Trophoblast cell (in vitro differentiated cells and primary cell): ENCODE measurements at regions not wholly inside any gene's neighbourhood (a gene's known extent, or its start where the extent isn't known, plus 50 kb on each side); places are given as distances from the start of the nearest gene placed in this dataset.

Experiments used
- DNase-seq, 2 donors: peaks; one replicate each; pipeline ENCODE4 v3.0.0-alpha.2; 2016
- H2AFZ ChIP-seq: 2 replicates; pipeline ENCODE4 v1.6.1; 2013; ENCODE audit warnings: low read length, moderate library complexity, mild to moderate bottlenecking; ENCODE audit not compliant: insufficient read depth, poor library complexity
- H2AK5ac ChIP-seq: 2 replicates; pipeline ENCODE4 v1.6.1; 2013; ENCODE audit warnings: mild to moderate bottlenecking, low read length
- H2BK120ac ChIP-seq: 2 replicates; pipeline ENCODE4 v1.6.1; 2013; ENCODE audit warnings: low read length, mild to moderate bottlenecking, moderate library complexity; ENCODE audit not compliant: insufficient read depth, poor library complexity
- H2BK12ac ChIP-seq: 2 replicates; pipeline ENCODE4 v1.6.1; 2013; ENCODE audit warnings: mild to moderate bottlenecking, low read length, moderate library complexity
- H2BK5ac ChIP-seq: 2 replicates; pipeline ENCODE4 v1.6.1; 2013; ENCODE audit warnings: low read length, low read depth, moderate library complexity, mild to moderate bottlenecking; ENCODE audit not compliant: poor library complexity
- H3K14ac ChIP-seq: 2 replicates; pipeline ENCODE4 v1.6.1; 2013; ENCODE audit warnings: mild to moderate bottlenecking, low read length
- H3K18ac ChIP-seq: 2 replicates; pipeline ENCODE4 v1.6.1; 2013; ENCODE audit warnings: mild to moderate bottlenecking, low read length
- H3K23ac ChIP-seq: 2 replicates; pipeline ENCODE4 v1.6.1; 2013; ENCODE audit warnings: low read length
- H3K27ac ChIP-seq: 2 replicates; pipeline ENCODE4 v1.5.1; 2013; ENCODE audit warnings: low read depth, mild to moderate bottlenecking, inconsistent platforms, low read length, moderate library complexity
- H3K27me3 ChIP-seq: 2 replicates; pipeline ENCODE4 v1.6.1; 2013; ENCODE audit warnings: inconsistent platforms, mild to moderate bottlenecking, low read length, moderate library complexity; ENCODE audit not compliant: insufficient read depth
- H3K36me3 ChIP-seq, 2 experiments: 1 replicate in 1 of 2; 2 replicates in 1 of 2; pipeline ENCODE4 v1.6.1; 2013; ENCODE audit warnings: low read length in 2 of 2, mild to moderate bottlenecking in 2 of 2, moderate library complexity in 1 of 2; ENCODE audit not compliant: insufficient read depth in 2 of 2, control insufficient read depth in 1 of 2
- H3K4ac ChIP-seq: 2 replicates; pipeline ENCODE4 v1.6.1; 2013; ENCODE audit warnings: low read depth, mild to moderate bottlenecking, low read length, moderate library complexity
- H3K4me1 ChIP-seq, 2 experiments: 1 replicate in 1 of 2; 2 replicates in 1 of 2; pipeline ENCODE4 v1.6.1; 2013; ENCODE audit warnings: low read length in 2 of 2, mild to moderate bottlenecking in 2 of 2, moderate library complexity in 1 of 2; ENCODE audit not compliant: insufficient read depth in 2 of 2, control insufficient read depth in 1 of 2
- H3K4me2 ChIP-seq: 2 replicates; pipeline ENCODE4 v1.6.1; 2013; ENCODE audit warnings: inconsistent platforms, mild to moderate bottlenecking, low read length, moderate library complexity
- H3K4me3 ChIP-seq: 2 replicates; pipeline ENCODE4 v1.5.1; 2013; ENCODE audit warnings: mild to moderate bottlenecking, low read depth, low read length, inconsistent platforms
- H3K79me1 ChIP-seq: one replicate; pipeline ENCODE4 v1.6.1; 2013; ENCODE audit warnings: low read length
- H3K79me2 ChIP-seq: 2 replicates; pipeline ENCODE4 v1.6.1; 2013; ENCODE audit warnings: low read length, mild to moderate bottlenecking; ENCODE audit not compliant: control insufficient read depth, insufficient read depth, poor library complexity
- H3K9ac ChIP-seq: 2 replicates; pipeline ENCODE4 v1.6.1; 2013; ENCODE audit warnings: mild to moderate bottlenecking, low read length
- H3K9me3 ChIP-seq: 2 replicates; pipeline ENCODE4 v1.6.1; 2013; ENCODE audit warnings: low read depth, mild to moderate bottlenecking, control low read depth, inconsistent platforms, low read length; ENCODE audit not compliant: insufficient read depth
- H4K12ac ChIP-seq: 2 replicates; pipeline ENCODE4 v1.6.1; 2013; ENCODE audit warnings: low read depth, mild to moderate bottlenecking, low read length, moderate library complexity
- H4K8ac ChIP-seq: 2 replicates; pipeline ENCODE4 v1.6.1; 2013; ENCODE audit warnings: low read depth, mild to moderate bottlenecking, low read length, moderate library complexity
- H4K91ac ChIP-seq: one replicate; pipeline ENCODE4 v1.6.1; 2013; ENCODE audit warnings: low read depth, mild to moderate bottlenecking, low read length, moderate library complexity
- WGBS: extraction: QIAGEN DNeasy Blood & Tissue Kit; methylation state at CpG from one replicate; pipeline ENCODE4 v1.1.7; 2013; ENCODE audit warnings: missing lambda C conversion rate; ENCODE audit not compliant: insufficient read length, insufficient coverage; ENCODE audit errors: extremely low coverage; 5-methylcytosine and 5-hydroxymethylcytosine counted together

DNA sequence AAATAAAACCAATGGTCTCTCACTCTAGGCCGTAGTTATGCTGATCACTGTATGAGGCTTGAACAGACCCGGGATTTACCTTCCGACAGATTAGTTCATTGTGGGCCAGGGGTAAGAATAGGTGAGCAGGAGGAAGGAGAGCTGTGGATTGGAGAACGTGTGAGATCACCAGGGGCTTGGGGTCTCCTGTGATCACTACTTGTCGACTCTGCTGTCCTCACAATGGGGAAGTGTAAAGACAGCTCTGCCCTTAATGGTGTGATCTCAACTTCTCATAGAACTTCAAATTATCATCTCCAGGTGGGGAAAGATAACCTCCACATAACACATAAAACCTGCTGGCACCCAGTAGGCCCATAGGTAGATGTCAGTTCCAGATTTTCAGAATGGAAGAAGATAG, 56.2 kb upstream of the RPS6KA3 start:
- no CpG with 5 or more reads among the region's 5 CpGs for WGBS
- no peaks in the 10 kb centered on the region for H3K79me2 ChIP-seq
- H3K4me2 ChIP-seq: no peak overlapping the region
- no peak overlapping the region for H3K14ac ChIP-seq
- no peaks in the 10 kb centered on the region for H3K36me3 ChIP-seq
- no peaks in the 10 kb centered on the region for H3K27me3 ChIP-seq
- no peak for DNase-seq
- H3K23ac ChIP-seq: no peak overlapping the region
- no peak overlapping the region for H3K18ac ChIP-seq
- peaks cover 0 to 2% of the 10 kb centered on the region in 2 experiments for H3K4me1 ChIP-seq
- no peaks in the 10 kb centered on the region for H3K79me1 ChIP-seq
- H2AFZ ChIP-seq: no peak overlapping the region
- no peak overlapping the region for H3K27ac ChIP-seq
- H2BK12ac ChIP-seq: no peak overlapping the region
- H3K4ac ChIP-seq: no peak overlapping the region
- H2BK120ac ChIP-seq: no peak overlapping the region
- no peak overlapping the region for H3K9ac ChIP-seq
- no peaks in the 10 kb centered on the region for H3K9me3 ChIP-seq
- H2AK5ac ChIP-seq: no peak overlapping the region
- H4K91ac ChIP-seq: no peak overlapping the region
- no peak overlapping the region for H4K8ac ChIP-seq
- no peak overlapping the region for H3K4me3 ChIP-seq
- no peak overlapping the region for H4K12ac ChIP-seq
- no peak overlapping the region for H2BK5ac ChIP-seq

DNA sequence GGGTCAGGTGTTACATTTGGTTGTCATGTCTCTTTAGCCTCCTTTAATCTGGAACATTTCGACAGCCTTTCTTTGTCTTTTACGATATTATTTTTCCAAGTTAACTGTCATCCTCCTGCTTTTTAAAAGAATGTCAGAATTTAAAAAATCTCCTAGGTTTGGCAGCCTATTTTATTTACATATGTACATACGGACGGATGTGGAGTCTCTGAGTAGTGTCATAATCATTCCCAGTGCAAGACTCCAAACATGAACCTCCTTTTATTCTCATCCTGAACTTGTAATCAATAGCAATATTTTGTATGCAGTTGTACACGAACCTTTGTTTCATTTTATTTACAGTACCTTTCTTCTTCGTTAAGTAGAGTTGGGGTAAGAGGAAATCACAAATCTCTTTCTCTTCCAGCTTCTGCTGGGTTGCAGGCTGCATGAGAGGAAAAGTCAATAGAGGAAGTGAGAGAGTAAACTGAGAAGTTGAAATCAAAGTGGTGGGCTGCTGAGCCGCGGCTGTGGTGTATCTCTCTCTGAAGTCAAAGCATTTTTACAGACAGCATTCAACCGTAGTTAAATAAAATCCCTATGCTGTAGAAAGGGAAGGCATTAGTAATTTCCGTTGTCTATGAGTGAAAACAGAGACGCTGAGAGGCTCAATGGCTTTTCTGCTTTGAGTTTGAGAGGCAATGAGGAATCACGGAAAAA, 53.9 kb upstream of the RPS6KA3 start:
- H4K91ac ChIP-seq: no peak overlapping the region
- H2AFZ ChIP-seq: no peak overlapping the region
- no peak overlapping the region for H3K9ac ChIP-seq
- no peak overlapping the region for H3K18ac ChIP-seq
- H2BK120ac ChIP-seq: no peak overlapping the region
- H4K8ac ChIP-seq: no peak overlapping the region
- no peak overlapping the region for H3K4me2 ChIP-seq
- no peak overlapping the region for H3K27ac ChIP-seq
- H3K4me1 ChIP-seq: peaks cover 0 to 2% of the 10 kb centered on the region in 2 experiments
- H3K9me3 ChIP-seq: no peaks in the 10 kb centered on the region
- no peak overlapping the region for H2BK12ac ChIP-seq
- H3K4me3 ChIP-seq: no peak overlapping the region
- no peaks in the 10 kb centered on the region for H3K79me2 ChIP-seq
- no peak overlapping the region for H4K12ac ChIP-seq
- DNase-seq: no peak
- H2BK5ac ChIP-seq: no peak overlapping the region
- H3K36me3 ChIP-seq: no peaks in the 10 kb centered on the region
- no peak overlapping the region for H2AK5ac ChIP-seq
- H3K23ac ChIP-seq: no peak overlapping the region
- no CpG with 5 or more reads among the region's 12 CpGs for WGBS
- no peaks in the 10 kb centered on the region for H3K27me3 ChIP-seq
- no peak overlapping the region for H3K4ac ChIP-seq
- no peak overlapping the region for H3K14ac ChIP-seq
- no peaks in the 10 kb centered on the region for H3K79me1 ChIP-seq

DNA sequence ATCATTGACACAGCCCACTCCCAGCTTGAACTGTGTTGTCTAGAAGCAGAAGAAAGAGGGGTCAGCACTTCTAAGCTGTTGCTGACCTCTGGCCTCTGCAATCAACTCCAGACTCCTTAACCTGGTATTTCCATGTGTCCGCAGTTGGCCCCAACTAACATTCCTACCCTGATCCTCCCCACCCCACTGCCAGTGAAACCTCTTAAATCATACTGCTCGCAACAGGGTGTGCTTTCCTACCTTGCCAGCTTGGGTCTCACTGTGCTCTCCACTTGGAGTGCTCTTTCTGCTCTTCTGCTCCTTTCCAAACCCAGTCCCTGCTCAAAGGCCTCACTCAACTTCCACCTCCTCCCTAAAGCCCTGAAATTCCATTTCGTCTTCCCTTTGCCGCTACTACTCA, 52.3 kb upstream of the RPS6KA3 start:
- WGBS: no CpG with 5 or more reads among the region's 4 CpGs

DNA sequence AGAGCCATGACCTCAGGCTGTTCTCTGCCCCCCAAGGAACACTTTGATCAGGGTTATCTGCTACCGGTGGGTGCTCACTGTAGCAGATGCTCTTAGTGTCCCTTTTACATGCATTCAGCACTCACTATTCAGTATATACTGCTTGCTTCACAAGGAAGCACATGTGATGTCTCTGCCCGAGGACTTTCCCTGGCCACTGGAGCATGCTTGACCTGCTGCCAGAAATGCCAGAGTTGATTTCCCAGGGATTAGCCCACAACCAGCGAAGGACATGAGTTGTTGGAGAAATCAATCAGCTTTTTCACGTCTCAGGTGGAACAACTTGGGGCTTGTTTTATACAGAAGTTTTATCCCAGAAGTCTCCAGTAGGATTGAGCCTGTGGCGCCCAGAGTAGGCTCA, 51.2 kb upstream of the RPS6KA3 start:
- Histone ChIP-seq H3K9me3 (no peaks in the 10 kb centered on the region), H4K12ac (no peak overlapping the region), H3K4ac (no peak overlapping the region), H3K27ac (no peak overlapping the region), H3K23ac (no peak overlapping the region), H3K79me2 (no peaks in the 10 kb centered on the region), H2BK12ac (no peak overlapping the region), H3K14ac (no peak overlapping the region), H3K18ac (no peak overlapping the region), H3K4me3 (no peak overlapping the region), H2AFZ (no peak overlapping the region), H4K8ac (no peak overlapping the region), H3K27me3 (no peaks in the 10 kb centered on the region), H3K4me1 (peaks cover 0 to 2% of the 10 kb centered on the region in 2 experiments), H2BK5ac (no peak overlapping the region), H2AK5ac (no peak overlapping the region), H3K79me1 (no peaks in the 10 kb centered on the region), H4K91ac (no peak overlapping the region), H2BK120ac (no peak overlapping the region), H3K9ac (no peak overlapping the region), H3K4me2 (no peak overlapping the region), H3K36me3 (no peaks in the 10 kb centered on the region)
- DNase-seq: no peak
- no CpG with 5 or more reads among the region's 5 CpGs for WGBS

More for the DNA sequence above, 52.3 kb upstream of the RPS6KA3 start:
- Histone ChIP-seq H3K27me3 (no peaks in the 10 kb centered on the region), H4K91ac (no peak overlapping the region), H3K9me3 (no peaks in the 10 kb centered on the region), H2AFZ (no peak overlapping the region), H4K12ac (no peak overlapping the region), H3K79me1 (no peaks in the 10 kb centered on the region), H2BK120ac (no peak overlapping the region), H3K18ac (no peak overlapping the region), H3K79me2 (no peaks in the 10 kb centered on the region), H3K27ac (no peak overlapping the region), H3K4me1 (peaks cover 0 to 2% of the 10 kb centered on the region in 2 experiments), H3K4me2 (no peak overlapping the region), H4K8ac (no peak overlapping the region), H3K36me3 (no peaks in the 10 kb centered on the region), H3K4ac (no peak overlapping the region), H3K9ac (no peak overlapping the region), H3K14ac (no peak overlapping the region), H3K4me3 (no peak overlapping the region), H2AK5ac (no peak overlapping the region), H3K23ac (no peak overlapping the region), H2BK12ac (no peak overlapping the region), H2BK5ac (no peak overlapping the region)
- no peak for DNase-seq
